Left renal pelvis (tissue), 4 donors: ENCODE measurements at regions not wholly inside any gene's neighbourhood (a gene's known extent, or its start where the extent isn't known, plus 50 kb on each side); places are given as distances from the start of the nearest gene placed in this dataset.

Experiments
- DNase-seq, 4 donors: peaks; one replicate each; pipeline ENCODE4 v3.0.0-alpha.2; 2013; ENCODE audit warnings: low read depth in 4 of 4, low spot score in 3 of 4

DNA sequence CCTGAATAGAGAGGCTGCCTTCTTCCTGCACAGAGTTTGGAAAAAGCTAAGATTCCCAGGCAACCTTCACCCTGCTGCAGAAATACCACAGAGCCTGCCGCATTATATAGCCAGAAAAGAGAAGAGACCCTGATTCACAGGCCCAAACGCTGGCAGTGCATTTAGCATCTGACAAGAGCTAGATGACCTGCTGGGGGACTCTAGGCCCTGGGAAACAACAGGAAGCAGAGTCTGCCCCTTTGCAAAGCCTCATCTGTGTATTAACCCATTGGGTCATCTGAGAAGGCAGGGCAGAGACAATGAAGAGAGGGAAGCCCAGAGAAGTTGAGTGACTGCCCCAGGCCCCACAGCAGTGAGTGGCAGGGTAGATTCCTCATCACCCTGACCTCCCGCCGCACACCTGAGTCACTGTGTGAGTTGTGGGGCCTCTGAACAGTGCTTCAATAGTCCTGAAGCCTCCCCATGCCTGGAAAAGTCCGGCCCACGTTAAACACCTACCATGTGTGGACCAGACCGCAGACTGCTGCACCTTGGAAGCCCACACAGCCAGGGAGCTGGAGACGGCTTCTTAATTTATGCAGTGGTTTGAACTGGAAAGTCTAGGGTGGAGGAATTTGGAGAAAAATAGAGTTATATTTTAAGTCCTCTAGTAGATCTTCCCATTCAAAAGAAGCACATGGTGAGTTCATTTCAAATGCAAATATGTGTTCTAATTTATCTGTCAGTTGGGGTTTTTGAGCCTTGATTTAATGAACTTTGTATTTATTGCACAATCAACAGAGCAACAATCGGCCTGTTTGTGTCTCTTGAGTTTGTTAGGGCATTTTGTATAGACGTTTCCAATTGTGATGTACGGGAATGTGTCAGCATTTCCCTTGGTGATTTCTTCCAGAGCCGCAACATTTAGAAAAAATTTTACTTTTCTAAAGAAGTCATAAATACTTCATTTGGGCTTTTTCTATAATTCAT is 80.4 kb upstream of the GPR26 start:
- no peak for DNase-seq

DNA sequence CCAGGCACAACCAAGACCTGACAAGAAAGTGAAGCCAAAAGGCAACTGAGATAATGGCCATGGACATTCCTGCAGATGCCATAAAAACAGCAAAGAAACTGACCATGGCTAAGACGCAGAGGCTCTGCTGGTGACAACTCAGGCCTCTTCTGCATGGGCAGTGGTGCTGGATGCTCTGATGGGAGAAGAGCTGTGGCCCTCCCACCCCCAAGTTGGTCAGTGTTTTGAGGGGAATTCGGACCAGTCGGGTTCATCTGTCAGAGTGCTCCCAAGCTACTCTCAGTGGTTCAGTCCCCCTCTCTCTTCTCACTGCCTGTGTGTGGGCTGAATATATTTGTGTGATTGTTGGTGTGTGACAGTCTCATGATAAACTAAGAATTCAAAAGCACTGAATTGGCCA is 79.0 kb upstream of the GPR26 start:
- DNase-seq, result no peak

DNA sequence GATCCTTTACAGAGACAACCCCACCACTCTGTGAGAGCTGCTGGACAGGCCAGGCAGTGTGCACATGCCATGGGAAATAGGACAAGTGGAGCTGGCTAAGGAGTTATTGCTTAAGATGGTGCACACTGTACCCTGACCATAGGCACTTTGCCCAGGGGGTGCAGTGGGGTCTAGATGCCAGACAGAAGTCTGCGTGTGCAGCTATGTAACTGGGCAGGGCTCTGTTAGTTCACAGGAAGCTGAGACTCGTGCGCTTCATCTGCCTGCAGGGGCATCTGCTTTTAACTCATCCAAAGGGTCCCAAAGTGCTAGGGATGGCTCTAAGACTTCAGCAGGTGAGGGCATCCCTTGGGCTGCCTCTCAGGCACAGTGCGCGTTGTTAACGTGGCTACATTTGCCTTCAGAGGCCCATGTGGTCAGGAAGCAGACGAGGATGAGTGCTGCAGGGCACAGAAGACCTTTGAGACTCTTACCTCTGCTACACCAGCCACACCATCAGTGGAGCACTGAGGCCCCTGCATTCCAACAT is 77.7 kb upstream of the GPR26 start:
- DNase-seq, result no peak

DNA sequence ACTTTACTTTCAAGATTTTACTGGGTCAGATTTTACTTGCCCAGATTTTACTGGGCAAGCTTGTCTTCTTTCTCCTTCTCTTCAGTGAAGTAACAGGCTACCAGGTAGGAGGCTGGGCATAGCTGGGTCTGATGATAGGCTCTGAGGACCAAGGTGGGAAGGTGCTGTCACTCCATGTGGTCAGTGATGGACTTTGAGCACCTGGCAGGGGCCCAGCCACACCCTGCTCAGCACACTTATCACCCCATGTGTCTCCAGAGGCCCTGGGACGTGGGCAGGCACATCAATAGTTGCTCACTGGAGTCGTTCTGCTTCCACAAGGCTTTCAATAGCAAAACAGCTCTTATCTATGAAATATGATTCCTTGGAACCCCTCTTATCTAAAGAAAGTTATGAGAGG is 70.5 kb upstream of the GPR26 start:
- DNase-seq, result no peak

DNA sequence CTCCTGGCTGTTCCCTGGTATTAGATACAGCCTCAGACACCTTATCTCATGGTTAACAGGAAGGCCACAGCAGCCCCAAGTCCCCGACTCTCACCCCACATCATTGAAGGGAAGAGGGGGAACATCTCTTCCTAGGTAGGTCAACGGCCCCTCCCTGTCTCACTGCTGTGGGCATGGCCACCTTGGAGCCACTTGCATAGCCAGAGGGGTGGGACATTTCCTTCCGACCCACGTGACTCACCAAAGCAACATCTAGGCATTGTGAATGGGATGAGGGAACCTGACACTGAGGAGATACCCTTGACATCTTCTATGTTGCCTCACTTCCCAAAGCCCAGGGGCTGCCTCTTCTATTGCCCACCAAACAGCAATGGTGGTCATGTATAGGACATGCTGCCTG is 68.5 kb upstream of the GPR26 start:
- no peak for DNase-seq

DNA sequence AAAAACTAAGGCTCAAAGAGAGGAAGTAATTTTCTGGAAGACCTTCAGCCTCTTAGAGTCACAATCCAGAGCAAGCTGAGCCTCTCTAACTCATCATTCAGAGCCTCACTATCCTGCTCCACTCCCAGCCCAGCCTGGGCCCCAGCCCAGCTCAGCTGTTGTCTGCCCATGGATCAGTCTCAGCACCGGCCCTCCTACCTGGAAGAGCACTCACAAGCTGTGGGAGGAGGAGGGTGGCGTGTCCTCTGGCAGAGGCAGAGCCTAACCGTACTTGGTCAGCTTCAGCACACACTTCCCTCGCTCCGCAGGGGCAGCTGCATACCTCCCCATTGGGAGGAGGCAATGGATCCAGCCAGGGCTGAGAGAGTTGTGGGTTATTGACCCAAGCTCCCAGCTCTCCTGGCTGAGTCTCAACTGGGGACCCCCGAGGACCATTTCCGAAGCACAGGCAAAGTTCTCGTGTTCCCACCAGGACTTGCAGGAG is 66.7 kb upstream of the GPR26 start:
- no peak for DNase-seq

DNA sequence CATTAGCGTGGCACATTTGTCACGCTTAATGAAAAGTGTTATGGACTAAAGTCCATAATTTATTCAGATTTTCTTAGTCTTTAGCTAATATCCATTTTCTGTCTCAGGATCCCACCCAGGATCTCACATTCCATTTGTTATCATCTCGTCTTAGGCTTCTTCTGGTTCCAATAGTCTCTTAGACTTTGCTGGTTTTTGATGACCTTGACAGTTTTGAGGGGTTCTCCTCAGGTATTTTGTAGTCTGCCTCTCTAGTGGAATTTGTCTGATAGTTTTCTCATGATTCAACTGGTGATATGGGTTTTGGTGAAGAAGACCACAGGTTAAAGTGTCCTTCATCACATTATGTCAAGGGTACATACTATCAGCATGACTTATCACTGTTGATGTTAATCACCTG is 66.0 kb upstream of the GPR26 start:
- DNase-seq, result no peak

DNA sequence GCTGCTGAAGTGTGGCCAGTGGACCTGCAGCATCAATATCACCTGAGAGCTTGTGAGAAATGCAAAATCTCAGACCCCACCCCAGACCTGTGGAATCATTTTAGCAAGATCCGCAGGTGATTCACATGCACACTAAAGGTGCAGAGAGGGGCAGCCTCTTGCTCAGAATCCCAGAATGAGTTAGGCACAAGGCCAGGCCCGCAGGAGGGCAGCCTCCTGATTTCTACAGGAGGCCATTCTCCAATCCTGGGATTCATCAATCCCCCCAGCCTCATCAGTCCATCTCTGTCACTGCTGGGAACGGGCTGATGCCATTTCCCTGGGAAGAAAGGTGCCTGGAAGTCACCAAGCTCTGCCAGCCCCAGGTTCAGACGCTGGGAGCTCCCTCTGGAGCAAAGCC is 63.0 kb upstream of the GPR26 start:
- DNase-seq, result no peak

DNA sequence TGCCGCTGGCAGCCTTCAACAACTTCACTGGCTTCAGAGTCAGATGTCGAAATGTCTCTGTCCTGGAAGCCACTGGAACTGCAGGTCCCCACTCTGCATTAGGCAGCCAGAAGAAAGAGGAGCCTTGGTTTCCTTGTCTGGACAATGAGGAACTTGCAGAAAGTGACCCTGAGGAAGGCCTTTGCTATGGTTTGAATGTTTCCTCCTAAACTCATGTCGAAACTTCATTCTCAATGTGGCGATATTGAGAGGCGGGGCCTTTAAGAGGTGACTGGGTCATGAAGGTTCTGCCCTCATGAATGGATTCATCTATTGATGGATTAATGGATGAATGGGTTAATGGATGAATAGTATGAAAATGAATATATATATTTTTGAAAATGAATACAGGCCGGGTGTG is 61.6 kb upstream of the GPR26 start:
- no peak for DNase-seq

DNA sequence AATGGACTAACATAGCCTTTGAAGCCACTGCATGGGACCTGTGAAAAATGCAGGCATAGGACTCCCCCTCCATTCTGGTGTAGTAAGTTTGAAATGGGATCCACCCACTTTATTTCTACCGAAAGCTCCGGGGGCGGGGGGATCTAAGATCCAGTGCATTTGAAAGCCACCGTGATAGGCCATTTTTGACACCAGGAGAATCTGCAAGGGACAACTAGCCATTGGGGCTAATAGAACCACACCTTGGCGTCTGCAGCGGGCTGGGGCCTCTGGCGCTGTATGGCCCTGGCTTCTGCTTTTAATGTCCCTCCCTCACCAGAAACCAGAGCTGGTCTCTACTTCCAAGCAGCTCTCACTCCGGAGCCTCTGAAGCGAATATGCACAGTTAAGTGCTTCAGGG is 60.1 kb upstream of the GPR26 start:
- no peak for DNase-seq

DNA sequence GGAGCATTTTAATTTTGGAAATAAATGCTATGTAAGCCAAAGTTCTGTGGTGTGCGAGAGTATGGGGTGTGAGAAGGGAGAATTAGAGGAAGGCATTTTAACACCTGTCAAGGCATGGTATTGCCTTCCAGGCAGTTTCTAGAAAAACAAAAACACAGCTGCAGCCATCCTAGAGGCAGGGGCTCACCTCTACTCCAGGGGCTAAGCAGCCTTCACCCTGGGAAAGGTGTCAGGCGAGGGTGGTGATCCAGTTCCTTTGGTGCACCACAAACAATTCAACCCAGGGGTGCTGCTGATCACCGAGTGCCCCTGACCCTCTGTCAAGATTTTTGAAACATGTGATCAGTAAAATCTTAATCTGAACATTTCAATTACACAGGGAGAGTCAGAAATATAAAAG is 59.2 kb upstream of the GPR26 start:
- DNase-seq, result no peak

DNA sequence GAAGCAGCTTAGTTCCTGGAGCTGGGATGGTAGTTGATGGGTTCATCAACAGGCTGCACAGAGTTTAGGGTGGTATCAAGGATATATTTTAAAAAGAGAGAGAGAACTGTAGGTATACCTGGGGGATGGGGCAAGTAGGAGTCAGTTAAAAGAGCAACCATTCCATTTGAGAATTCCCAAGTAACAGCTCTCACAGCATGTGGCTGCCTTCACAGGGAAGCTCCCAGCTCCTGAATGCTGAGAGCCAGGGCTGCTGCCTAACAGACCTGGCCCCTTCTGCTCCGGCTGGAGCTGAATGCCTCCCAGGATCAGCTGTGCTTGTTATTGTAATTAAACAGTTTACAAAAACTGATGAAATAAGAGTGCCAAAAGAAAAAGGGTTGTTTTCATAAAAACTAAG is 58.8 kb upstream of the GPR26 start:
- no peak for DNase-seq

DNA sequence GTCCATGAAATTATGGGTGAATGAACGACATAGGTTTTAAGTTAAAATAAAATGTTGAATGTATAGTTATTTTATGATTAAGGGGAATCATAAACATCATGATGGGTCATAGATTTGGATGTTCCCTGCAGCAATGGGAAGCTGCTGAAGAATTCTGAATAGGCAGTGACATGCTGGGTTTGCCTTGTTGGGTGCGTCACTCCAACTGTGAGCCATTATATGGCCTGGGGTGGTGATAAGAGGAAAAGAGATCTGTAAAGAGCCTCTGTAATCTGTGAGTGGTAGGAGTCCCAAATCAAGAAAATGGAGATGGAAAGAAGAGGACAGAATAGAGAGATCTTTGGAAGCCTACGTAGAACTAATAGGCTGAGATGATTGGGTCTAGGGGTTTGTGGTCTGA is 58.1 kb upstream of the GPR26 start:
- DNase-seq, result no peak

DNA sequence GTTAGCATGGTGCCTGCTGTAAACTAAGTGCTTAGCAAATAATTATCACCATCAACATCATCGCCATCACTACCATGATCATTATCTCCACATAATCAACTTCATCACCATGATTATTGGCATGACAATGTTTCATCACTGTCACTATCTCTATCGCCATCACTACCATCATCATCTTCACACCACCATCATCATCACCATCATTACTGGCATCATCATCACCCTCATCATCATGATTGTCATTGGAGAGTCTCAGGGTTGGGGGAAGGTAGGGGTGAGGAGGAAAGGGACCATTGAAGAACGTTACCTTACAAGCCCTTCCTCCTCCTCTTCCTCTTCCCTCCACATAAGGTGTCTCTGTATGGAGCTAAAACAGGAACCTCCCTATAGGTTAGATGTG is 54.9 kb upstream of the GPR26 start:
- DNase-seq, result no peak

DNA sequence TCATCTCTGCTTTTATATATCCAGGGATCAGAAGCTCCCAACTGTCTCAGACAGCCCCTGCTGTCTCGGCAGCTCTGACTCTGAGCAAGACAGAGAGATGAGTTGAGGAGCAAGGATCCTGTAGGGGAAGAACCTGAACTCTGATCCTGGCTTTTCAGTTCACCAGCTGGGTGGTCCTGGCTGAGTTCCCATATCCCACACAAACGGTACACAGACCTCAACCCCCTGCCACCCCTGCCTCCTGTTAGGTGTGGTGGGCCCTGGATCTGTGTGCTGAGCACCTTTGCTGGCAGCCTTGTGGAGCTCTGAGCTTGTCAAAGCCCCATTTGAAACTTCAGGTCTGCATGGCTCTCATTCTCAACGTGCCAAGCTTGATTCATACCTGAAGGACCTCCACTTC is 54.3 kb upstream of the GPR26 start:
- no peak for DNase-seq

DNA sequence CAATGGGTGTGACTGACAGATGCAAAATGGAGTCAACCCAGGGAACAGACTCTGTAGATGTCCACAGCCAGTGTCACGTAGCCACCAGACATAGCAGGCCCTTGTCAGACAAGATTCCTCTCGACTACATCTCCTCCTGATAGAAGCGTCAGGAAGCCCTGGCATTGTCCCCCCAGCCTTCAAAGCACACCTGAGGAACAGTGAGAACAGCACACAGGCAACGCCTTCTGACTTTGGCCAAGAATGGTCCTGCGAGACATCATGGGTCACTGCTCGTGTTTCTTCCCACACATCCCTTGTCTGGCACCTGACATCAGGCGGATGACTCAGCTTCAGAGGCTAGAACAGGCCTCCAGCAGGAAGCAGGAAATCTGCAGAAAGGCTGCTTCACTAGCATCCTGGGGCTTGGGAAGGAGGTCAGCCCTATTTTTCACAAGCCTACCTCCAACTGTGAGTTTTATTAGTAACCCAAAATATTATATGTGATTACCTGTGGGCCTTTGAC is 52.8 kb upstream of the GPR26 start:
- DNase-seq, result no peak

DNA sequence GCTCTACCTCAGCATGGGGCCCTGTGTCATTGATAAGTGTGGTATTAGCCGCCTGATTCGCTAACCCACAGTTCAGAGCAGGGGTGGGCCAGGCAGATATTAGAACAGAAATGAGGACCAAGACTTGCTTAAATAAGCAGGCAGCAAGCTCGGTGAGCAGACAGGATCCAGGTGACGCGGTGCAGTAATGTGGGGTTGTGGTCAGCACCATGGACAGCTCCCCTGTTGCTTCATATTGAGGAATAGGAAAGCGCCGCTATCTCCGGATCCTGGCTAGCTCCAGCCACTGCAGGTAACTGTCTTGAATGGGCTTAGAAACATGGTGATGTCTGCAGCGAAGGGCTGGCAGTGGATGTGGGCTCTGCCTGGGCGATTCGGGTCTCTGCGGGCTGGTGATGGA is 51.3 kb upstream of the GPR26 start:
- DNase-seq, result peak; percentile 46 to 85 (median 74)
